Fibroblast of peridontal ligament (primary cell): ENCODE measurements at regions not wholly inside any gene's neighbourhood (a gene's known extent, or its start where the extent isn't known, plus 50 kb on each side); places are given as distances from the start of the nearest gene placed in this dataset.

Experiments
- DNase-seq: peaks from one replicate; pipeline ENCODE4 v3.0.0-alpha.2; 2010; ENCODE audit errors: extremely low read depth

DNA sequence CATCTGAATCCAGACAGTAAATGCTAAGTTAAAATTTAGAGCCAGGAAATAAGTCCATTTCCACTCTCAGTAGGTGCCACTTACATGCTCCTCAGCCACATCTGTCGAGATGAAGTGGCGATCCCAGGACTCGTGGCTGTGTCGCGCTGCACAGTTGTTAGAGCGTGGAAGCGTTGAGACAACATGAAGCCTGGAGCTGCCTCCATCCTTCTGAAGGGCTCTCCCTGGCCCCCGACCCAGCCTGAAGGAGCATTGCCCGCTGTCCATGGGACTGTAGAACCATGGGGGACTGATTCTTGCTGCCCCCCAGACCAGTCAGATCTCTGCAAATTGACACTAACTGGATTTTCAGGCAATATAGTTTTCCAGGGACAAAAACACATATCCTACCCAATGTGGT is 58.9 kb downstream of the IRX1 start:
- DNase-seq: no peak

DNA sequence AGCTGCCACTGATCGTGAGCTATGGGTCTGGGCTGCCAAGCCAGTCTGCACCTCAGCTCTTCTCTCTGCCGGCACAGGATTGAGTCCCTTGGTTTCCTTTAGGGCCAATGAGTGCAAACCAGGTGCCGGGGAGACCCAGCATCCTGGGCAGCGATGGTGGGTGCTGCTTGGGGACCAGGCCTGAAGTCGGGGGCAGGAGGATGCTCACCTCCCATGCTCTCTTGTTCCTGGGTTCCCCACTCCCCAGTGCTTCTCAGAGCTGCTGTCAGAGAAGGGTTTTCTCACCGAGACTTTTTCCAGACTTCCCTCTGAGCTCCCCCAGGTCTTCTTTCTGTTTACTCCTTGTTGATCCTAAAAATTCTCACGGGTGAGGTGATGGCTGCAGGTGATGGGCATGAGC is 61.2 kb downstream of the IRX1 start:
- no peak for DNase-seq

DNA sequence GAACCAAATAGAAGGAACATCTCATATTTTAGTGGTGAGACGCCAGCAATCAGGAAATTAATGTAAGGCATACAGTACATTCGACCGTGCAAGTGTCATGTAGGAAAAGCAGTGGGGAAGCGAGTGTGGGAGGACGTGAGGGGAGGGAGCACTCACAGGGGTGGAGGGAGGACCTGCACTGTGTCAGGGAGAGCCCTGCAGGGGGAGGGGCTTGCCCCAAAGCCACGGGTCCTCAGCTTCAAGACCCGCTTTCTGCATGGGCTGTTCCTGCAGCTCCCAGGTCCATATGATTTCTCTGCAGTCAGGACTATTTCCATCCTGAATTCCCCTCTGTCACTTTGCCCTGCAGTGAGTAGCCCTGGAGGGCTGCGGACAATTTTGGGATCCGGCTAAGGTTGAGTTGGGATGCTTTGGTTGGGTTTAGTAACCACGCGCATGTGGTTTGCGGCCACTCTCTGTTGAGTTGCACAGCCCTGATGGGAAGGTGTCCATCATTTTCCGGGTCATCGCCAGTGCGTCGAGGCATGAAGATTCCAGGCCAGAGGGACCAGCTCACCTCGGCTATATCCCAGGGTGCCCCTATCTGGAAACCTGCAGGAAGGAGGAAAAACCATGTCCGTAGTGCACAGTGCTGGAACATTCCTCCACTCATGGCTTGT is 61.9 kb downstream of the IRX1 start:
- DNase-seq: no peak

DNA sequence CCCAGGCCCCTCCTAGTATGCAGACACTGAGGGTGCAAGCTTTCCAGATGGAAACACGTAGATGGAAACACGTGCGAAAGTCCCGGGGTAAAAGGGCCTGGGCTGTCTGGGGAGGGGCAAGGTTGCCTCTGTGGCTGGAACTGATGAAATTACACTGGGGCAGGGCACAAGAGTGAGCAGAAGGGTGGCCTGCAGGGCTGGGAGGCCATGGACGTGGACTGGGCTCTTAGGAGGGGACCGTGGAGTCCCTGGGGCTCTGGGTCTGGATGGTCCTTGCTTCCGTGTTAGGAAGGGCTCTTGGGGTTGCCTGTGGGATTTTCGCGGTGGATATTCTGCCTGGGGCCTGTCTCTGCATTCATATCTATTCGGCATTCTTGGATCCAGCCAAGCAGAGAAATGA is 63.3 kb downstream of the IRX1 start:
- DNase-seq: no peak

DNA sequence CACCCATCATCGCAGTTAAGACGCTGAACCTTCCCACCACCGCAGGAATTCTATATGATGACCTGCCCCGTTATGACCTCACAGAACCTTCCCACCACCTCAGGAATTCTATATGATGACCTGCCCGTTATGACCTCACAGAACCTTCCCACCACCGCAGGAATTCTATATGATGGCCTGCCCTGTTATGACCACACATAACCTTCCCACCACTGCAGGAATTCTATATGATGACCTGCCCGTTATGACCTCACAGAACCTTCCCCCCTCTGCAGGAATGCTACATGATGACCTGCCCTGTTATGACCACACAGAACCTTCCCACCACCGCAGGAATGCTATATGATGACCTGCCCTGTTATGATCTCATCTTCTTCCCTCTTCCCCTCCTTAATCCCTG is 64.3 kb downstream of the IRX1 start:
- DNase-seq: no peak

DNA sequence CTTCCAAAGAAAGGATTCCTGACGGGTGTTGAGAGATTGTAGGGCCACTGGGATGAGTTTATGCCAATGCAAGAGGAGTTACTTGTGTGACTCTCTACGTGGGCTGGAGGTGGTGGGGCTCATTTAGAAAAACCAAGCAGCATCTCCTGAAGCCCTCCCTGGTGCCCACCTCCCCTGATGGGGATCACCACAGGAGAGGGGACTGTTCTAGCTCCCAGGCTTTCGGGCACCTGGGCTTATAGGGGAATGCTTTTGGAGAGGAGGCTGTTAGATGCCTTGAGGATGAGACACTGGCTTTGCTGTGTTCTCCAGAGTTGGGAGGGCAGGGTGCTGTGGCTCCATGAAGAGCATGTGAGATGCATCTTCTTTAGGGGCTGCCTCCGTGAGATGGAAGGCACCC is 65.0 kb downstream of the IRX1 start:
- no peak for DNase-seq

DNA sequence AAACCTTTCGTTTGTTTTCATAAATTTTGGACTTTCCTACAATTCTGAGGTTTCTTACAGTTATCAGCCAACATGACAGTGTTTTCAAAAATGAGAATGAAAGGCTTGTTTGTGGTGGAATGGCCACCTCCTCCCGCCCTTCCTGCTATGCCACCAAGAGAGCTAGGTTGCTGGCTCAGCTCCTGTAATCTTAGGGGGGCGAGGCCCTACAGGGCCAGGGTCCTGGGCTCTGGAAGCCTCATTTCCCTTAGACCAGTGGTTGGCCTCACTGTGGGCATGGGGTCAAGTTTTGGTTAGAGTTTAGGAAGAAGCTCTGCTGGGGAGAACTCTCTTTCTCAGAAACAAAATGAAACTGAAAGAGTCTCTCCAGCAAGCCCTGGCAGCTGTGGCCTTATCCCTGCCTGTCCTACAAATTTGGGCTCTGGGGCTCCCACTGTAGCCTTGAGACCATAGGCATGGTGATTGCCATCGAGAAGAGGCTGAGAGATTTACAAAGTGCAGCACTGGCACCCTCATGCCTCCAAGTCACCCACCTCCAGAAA is 66.2 kb downstream of the IRX1 start:
- DNase-seq: no peak

DNA sequence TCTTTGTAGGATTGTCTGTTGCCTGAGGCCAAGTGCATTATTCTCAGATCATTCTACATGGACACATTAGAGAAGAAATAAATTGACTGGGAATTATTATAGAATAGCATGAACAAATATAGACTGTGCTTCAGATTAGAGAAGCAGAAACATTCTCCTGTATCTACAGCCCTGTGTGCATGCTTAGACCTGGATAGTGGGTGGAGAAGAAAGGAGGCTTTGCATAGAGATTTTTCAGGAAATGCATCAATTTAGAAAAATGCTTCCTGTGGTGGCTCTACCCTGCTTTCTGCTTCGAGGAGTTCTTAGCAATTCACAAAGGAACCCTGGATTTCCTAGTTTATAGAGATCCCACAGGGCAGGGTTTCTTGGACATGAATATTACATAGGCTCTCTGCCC is 66.7 kb downstream of the IRX1 start:
- no peak for DNase-seq

DNA sequence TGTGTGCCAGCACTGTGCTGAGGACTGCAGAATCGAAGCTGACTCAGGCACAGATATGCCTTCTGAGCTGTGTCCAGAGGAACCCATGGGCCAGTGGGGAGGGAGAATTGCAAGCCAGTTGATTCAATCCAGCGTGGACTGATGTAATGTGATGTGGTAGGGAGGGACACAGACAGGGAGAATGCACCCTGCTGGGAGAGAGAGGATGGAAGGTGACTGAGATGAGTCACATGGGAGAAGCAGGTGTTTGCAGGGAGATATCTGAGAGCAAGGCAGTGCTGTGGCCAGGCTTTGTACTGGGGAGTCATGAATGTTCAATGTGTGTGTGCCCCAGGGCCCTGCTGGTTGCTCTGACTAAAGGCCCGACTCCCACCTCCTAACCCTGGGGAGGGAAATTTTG is 75.7 kb downstream of the IRX1 start:
- no peak for DNase-seq

DNA sequence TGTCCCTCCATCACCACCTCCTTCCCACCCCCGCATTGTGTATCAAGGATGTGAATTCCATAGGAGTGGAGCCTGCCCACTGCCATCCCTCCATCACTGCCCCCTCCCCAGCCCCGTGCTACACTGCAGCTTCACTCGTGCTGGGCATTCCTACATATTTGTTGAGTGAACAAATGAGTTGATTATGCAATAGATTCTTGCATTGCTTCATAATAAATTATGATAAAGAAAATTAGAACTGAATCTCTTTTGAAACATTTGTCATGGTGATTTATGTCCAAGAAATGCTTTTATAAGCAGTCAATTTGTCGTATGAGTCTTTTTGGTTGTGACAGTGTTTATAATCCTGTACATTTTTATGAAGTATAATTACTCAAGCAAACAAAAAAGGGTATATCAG is 83.2 kb downstream of the IRX1 start:
- DNase-seq: no peak

DNA sequence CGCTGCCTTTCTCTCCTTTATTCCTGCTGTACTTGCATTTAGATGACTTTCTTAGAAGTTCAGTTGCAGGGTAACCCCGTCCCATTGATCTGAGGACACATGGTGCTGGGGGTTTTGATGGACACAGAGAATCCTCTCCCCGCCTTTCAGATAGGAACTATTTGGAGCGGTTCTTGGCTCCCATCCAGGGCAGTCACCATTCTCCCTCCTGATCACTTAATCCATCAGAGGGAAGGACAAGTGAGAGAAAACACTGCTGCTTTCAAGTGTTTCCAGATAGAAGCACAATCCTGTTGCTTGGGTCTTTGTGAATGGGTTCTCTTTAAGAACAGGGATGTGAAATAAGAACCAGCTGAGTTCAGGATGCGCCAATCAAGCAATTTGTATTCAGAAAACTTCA is 85.2 kb downstream of the IRX1 start:
- no peak for DNase-seq

DNA sequence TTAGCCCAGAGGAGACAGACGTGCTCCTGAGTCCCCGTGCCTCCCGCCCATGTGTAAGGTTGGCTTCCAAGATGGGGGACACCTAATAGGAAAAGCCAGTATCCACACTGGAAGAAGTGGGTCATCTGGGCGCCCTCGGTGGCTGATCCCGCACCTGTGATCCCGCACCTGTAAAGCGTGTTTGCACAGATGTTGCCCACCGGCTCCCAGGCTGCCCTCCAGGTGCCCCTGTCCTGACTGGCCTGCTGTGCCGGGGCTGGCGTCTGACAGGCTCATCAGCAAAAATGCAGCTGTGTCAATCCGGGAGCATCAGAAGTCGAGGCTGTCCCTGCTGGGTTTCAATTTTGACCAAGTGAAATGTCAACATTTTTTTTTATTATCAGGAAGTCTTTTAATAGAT is 88.5 kb downstream of the IRX1 start:
- DNase-seq: no peak

DNA sequence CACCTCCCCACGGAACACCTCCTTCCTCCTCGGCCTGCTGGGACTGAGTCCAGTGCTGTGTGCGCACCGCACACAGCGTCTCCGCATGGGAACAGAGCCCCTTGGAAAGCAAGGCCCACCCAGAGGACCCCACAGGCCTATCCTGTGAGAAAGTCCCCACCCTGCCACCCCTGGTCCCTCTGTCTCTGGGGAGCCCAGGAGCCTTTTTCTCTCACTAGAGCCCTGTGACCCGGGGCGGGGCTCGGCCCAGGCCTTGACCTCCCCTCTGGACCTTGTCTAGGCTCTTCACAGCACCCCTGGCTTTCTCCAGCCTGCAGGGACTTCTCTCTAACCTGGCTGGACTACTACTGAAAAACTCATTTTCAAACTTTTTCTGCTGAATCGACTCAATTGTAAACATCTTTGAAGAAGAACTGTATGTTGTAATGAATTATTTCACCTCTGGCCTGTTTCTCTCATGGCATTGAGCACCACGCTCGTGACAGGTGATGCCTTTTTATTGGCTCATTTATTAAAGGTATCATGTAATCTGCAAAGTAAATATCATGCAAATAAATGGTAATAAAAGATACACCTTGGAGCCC is 89.2 kb downstream of the IRX1 start:
- DNase-seq: no peak

DNA sequence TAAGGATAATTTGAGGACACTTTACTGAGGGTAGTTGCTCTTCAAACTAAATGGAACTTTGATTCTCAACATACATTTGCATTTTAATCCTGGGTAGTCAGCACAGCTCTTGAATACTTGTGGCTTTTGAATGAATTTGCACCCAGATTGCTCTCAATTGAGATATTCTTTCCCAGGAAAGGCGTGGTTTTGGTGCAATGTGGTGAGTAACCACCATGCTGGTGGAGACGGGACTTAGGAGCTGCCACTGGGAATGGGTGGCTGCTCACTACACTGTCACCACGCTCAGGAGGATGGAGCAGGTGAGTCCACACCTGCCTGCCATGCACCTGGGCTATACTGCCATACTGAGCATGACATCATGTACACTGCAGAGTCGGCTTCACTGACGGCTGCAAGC is 99.2 kb downstream of the IRX1 start:
- no peak for DNase-seq

DNA sequence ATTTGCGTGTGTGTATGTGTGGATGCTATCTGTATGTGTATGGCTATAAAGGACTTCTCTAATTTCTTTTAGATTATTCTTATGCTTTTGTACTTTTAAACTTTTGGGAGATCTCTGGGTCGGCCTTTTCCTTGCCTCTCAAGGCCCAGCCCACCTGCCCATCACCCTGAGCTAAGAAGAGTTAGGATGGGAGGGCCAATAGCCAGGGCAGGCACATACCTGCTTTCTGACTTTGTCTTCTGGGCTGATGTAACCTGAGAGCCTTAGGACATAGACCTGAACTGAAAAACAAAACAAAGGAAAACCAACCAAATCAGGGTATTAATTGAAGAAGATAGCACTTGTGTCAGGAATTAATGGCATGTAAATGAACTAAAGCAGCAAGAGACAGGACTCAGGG is 100.2 kb downstream of the IRX1 start:
- no peak for DNase-seq

DNA sequence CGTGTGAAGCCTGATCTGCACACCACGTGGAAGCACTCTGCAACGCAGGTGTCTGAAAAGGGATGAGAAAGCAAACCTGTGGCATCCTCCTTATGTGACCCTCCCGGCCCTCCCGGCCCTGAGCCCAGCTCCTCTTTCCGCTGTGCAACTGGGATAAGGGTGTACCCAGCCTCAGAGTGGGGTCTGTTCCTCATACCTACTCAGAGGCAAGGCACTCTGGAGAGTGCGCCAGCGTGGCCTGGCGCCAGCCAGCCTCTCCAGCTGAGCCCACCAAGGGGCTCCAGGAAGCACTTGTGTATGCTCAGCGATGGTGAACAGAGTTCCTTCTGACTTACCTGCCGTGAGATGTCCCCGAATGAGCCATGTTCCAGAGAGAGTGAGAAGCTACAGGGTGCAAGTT is 102.8 kb downstream of the IRX1 start:
- DNase-seq: no peak

DNA sequence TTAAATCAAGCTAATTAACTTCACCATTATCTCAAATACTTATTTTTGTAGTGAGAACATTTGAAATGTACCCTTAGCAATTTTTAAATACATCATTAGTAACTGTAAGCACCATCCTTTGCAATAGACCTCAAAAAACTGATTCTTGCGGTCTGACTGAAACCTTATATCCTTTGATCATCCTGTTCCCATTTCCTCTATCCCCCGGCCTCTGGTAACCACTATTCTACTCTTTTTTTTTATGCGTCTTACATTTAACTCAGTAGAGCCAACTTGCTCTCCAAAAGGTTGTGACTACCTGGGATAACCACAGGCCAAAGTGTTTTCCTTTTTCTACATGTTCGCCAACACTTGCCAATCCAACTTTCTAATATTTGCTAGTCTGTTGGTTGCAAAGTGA is 106.1 kb downstream of the IRX1 start:
- no peak for DNase-seq

DNA sequence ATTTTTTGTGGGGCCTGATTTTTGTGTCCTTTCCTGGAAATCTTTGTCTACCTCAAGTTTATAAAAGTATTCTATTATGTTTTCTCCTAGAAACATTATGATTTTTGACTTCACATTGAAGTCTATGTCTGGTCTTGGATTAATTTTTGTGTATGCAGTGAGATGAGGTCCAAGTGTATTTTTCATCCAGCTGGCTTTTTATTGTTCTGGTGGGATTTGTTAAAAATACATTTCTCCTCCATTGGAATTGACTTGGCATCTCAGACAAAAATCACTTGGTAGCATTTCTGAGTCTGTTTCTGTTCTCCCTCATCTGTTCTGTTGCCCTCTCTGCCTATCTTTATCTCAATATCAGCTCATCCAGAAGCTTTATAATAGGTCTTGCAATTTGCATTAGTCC is 109.0 kb downstream of the IRX1 start:
- DNase-seq: no peak

DNA sequence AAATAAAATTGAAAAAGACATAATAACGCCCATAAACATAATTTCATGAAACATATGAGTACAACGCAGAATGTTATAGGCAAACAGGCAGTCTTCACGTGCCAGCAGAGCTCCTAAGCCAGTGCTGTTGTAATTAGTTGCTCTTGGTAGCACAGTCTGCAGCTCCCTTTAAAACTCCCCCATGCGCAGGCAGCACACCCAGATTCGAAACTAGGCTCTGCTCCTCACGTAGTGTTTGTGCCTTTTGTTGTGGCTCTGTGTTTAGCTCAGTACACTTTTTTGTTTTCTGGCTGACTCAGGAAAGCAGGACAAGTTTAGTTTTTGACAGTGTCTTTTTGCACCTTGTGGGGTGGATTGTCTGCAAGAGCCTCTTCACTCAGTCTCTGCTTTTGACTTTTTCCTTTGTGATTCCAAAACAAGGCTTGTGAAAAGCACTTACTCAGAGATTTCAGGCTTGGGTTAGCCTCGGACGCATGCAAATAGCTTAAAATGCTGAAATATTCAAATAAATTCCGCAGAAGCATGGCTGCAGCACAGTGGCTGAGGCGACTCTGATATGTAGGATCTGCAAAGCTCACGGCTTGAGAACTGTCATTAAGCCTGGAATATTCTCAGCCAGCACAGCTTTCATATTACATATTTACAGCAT is 113.6 kb downstream of the IRX1 start:
- no peak for DNase-seq

DNA sequence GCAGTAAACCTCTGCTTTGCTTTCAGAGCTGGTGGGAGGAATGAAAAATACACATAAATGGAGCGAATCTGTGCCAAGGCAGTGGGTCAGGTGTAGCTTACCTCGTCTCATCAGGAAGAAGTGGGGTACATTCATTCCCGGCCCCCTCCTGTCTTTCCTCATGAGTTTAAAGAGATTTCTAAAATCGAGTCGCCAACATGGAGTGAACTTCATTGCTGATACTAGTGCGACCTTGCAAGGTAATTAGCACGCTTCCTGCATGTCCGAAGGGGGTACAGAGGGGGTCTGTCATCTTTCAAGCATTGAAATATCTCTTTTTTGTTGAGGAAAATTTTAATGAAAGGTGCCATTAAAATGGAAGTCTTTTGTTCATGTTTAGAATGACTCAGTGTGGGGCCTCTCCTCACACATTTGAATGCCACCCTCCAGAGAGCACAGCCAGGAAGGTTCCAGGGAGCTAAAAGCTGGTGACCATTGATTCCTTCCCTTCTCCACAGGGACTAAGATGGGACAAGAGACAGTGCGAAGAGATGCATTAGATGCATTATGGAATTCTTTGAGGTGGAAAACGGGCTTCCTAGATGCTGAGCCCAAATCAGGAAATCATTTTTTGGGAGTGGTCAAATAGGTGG is 114.2 kb downstream of the IRX1 start:
- DNase-seq: no peak

DNA sequence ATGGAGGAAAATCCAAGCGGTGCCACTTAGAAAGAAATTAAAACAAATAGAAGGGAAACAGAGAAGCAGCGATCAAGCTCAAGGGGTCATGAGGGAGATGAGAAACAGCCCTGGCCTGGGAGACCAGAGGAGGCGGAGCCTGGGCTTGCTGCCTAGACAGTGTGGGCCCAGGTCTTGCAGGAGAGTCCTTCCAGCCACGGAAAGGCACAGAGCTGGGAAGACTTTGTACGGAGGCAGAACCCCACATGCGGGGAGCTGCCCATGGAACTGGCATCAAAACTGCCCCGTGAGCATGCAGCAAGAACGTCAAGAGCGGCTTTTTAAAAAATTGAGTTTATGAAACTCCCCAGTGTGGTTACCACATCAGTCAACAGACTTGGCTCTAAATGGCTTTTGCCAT is 119.4 kb downstream of the IRX1 start:
- no peak for DNase-seq

DNA sequence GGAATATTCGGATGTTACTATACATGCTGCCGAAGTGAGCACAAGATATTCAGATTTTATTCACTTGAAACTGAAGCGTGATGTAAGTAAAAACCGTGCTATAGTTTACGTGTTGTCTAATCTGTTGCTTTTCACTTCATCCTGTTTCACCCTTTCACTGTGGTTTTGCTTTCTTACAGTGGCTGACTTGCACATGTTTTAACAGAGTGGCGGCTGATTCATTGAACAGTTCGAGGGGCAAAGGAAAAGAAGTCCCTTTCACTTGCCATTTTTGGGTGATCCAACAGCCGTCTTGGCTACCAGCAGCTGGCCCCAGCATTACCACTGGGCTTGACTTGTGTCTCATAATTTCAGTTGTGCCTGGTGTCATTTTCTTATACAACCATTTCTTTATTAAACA is 134.0 kb downstream of the IRX1 start:
- DNase-seq: no peak

DNA sequence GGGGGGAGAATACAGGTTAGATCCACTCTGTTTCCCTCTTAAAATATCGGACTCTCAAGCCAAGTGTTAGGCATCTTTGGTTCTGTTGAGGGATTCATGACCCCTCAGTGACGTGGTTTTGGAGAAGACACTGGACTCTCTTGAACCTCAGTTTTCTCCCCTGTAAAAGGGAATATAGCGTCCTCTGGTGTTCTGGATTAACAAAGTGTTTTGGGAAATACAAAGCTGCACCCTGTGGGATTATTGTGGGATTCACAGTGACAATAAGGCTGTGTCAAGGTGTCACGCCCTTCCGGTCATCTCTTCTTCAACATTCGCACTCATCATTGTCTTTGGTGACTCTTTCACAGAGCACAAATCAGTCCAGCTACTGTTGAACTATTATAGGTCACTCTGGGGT is 139.0 kb downstream of the IRX1 start:
- no peak for DNase-seq
